Astrocyte (in vitro differentiated cells and primary cell): ENCODE measurements at regions not wholly inside any gene's neighbourhood (a gene's known extent, or its start where the extent isn't known, plus 50 kb on each side); places are given as distances from the start of the nearest gene placed in this dataset.

ENCODE experiments used
- DNase-seq: peaks from one replicate; pipeline ENCODE4 v3.0.0-alpha.2; 2010; ENCODE audit warnings: low read depth
- FAIRE-seq: peaks from 2 replicates; lab custom pipeline; 2011; peaks lifted over from hg19 to GRCh38; lab: Jason Lieb, UNC
- H2AFZ ChIP-seq: 2 replicates; pipeline ENCODE4 v1.6.0; 2012; ENCODE audit warnings: low read depth, low read length, inconsistent platforms
- H3K27ac ChIP-seq: 2 replicates; pipeline ENCODE4 v1.5.1; 2011; ENCODE audit warnings: low read depth, low read length, inconsistent platforms
- H3K27me3 ChIP-seq: 2 replicates; pipeline ENCODE4 v1.6.0; 2011; ENCODE audit warnings: low read length, inconsistent platforms; ENCODE audit not compliant: insufficient read depth
- H3K36me3 ChIP-seq: 2 replicates; pipeline ENCODE4 v1.5.1; 2011; ENCODE audit warnings: low read length, inconsistent platforms; ENCODE audit not compliant: insufficient read depth
- H3K4me1 ChIP-seq: 2 replicates; pipeline ENCODE4 v1.5.1; 2011; ENCODE audit warnings: low read length, inconsistent platforms; ENCODE audit not compliant: insufficient read depth
- H3K4me2 ChIP-seq: 2 replicates; pipeline ENCODE4 v1.6.0; 2012; ENCODE audit warnings: low read length, inconsistent platforms
- H3K4me3 ChIP-seq: 2 replicates; pipeline ENCODE4 v1.5.1; 2011; ENCODE audit warnings: low read depth, mild to moderate bottlenecking, low read length, inconsistent platforms; ENCODE audit not compliant: insufficient read depth
- H3K79me2 ChIP-seq: 2 replicates; pipeline ENCODE4 v1.6.0; 2012; ENCODE audit warnings: mild to moderate bottlenecking, low read length, inconsistent platforms; ENCODE audit not compliant: insufficient read depth
- H3K9ac ChIP-seq: 2 replicates; pipeline ENCODE4 v1.6.0; 2012; ENCODE audit warnings: mild to moderate bottlenecking, low read length, inconsistent platforms
- H3K9me3 ChIP-seq: 2 replicates; pipeline ENCODE4 v1.5.1; 2012; ENCODE audit warnings: low read depth, mild to moderate bottlenecking, low read length, inconsistent platforms; ENCODE audit not compliant: insufficient read depth
- H4K20me1 ChIP-seq: 2 replicates; pipeline ENCODE4 v1.6.0; 2012; ENCODE audit warnings: low read length, inconsistent platforms; ENCODE audit not compliant: insufficient read depth
- H3K27ac Mint-ChIP-seq: one replicate; pipeline ENCODE4 v1.8.0; 2021; ENCODE audit warnings: mild to moderate bottlenecking, mixed read lengths; ENCODE audit not compliant: unreplicated experiment
- H3K27me3 Mint-ChIP-seq: one replicate; pipeline ENCODE4 v1.8.0; 2021; ENCODE audit warnings: low read depth, mixed read lengths; ENCODE audit not compliant: unreplicated experiment
- H3K36me3 Mint-ChIP-seq: one replicate; pipeline ENCODE4 v1.8.0; 2021; ENCODE audit warnings: low read depth, mixed read lengths; ENCODE audit not compliant: unreplicated experiment
- H3K4me1 Mint-ChIP-seq: one replicate; pipeline ENCODE4 v1.8.0; 2021; ENCODE audit warnings: low read depth, mixed read lengths; ENCODE audit not compliant: unreplicated experiment
- H3K4me3 Mint-ChIP-seq: one replicate; pipeline ENCODE4 v1.8.0; 2021; ENCODE audit warnings: mild to moderate bottlenecking, moderate library complexity, mixed read lengths; ENCODE audit not compliant: unreplicated experiment
- H3K9me3 Mint-ChIP-seq: one replicate; pipeline ENCODE4 v1.8.0; 2021; ENCODE audit warnings: mild to moderate bottlenecking, mixed read lengths; ENCODE audit not compliant: unreplicated experiment
- CTCF ChIP-seq: IDR thresholded peaks from 2 replicates; pipeline ENCODE4 v1.5.1; 2011; ENCODE audit warnings: low read depth, mild to moderate bottlenecking, inconsistent platforms, low read length, moderate library complexity; ENCODE audit not compliant: insufficient read depth
- EZH2 ChIP-seq: IDR thresholded peaks from 2 replicates; pipeline ENCODE4 v1.6.1; 2012; ENCODE audit warnings: mild to moderate bottlenecking, low read length, inconsistent platforms; ENCODE audit not compliant: insufficient read depth

DNA sequence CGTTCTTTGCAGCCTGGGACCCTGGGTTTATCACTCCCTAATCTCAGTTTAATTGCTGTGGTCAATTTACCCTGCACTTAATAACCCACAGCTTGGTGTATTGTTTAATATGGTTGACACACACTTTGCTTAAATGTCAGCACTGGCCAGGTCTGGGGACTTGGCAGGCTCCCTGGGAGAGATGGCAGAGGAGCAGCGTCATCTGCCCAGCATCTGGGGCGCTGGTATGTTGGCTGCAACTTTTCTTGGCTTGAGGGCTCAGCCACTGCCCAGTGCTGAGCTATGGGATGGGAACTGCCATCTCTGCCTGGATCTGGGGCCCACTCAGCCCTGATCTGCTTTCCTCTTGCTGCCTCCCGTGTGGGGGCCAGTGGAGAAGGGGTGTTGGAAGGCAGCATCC is 115.7 kb upstream of the IRX3 start:
- Histone ChIP-seq H3K27ac (no peak overlapping the region), H2AFZ (no peak overlapping the region), H3K36me3 (no peaks in the 10 kb centered on the region), H3K4me3 (no peak overlapping the region), H3K9me3 (no peaks in the 10 kb centered on the region), H4K20me1 (no peaks in the 10 kb centered on the region), H3K27me3 (no peaks in the 10 kb centered on the region), H3K79me2 (no peaks in the 10 kb centered on the region), H3K4me1 (peaks cover 9% of the 10 kb centered on the region), H3K9ac (no peak overlapping the region), H3K4me2 (no peak overlapping the region)
- Mint-ChIP-seq H3K27ac (no peak overlapping the region), H3K4me1 (peaks cover 8% of the 10 kb centered on the region), H3K4me3 (no peak overlapping the region), H3K9me3 (peaks cover 4% of the 10 kb centered on the region), H3K27me3 (peaks cover 26% of the 10 kb centered on the region), H3K36me3 (no peaks in the 10 kb centered on the region)
- FAIRE-seq = no peak
- DNase-seq = no peak
- TF ChIP-seq CTCF (no peak), EZH2 (no peak)

DNA sequence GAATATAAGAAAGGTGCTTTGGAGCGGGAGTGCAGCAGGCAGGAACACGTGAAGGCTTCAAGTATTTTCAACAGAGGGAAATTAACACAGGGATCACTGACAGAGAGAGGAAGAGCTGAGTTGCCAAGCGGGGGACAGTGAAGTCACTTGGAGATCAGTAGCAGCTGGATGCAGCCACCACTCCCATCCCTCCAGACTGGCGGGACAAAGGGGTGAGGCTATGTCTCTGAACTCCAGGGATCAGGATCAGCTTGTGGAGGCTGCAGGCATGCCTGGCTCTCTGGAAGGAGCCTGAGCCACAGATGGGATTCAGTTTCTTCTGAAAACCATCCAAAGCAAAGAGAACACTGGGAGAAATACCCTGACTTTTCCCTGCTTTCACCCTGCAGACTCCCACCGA is 113.7 kb upstream of the IRX3 start:
- Histone ChIP-seq H3K9me3 (no peaks in the 10 kb centered on the region), H4K20me1 (no peaks in the 10 kb centered on the region), H2AFZ (no peak overlapping the region), H3K27ac (no peak overlapping the region), H3K79me2 (no peaks in the 10 kb centered on the region), H3K27me3 (no peaks in the 10 kb centered on the region), H3K36me3 (no peaks in the 10 kb centered on the region), H3K9ac (no peak overlapping the region), H3K4me2 (no peak overlapping the region), H3K4me3 (no peak overlapping the region), H3K4me1 (peaks cover 10% of the 10 kb centered on the region)
- H3K4me1 Mint-ChIP-seq = peaks cover 8% of the 10 kb centered on the region
- H3K4me3 Mint-ChIP-seq = no peak overlapping the region
- no peak for FAIRE-seq
- H3K27me3 Mint-ChIP-seq = peaks cover 26% of the 10 kb centered on the region
- no peak for TF ChIP-seq EZH2
- TF ChIP-seq CTCF = no peak
- H3K9me3 Mint-ChIP-seq = peaks cover 4% of the 10 kb centered on the region
- no peak overlapping the region for H3K27ac Mint-ChIP-seq
- DNase-seq = no peak
- no peaks in the 10 kb centered on the region for H3K36me3 Mint-ChIP-seq

GRCh38 chr16:54398986-54399385 is 112.4 kb upstream of the IRX3 start:
- no peak overlapping the region for H3K27ac Mint-ChIP-seq
- H3K27me3 ChIP-seq = no peaks in the 10 kb centered on the region
- H3K4me3 Mint-ChIP-seq = no peak overlapping the region
- peaks cover 26% of the 10 kb centered on the region for H3K27me3 Mint-ChIP-seq
- no peak overlapping the region for H3K9ac ChIP-seq
- H3K27ac ChIP-seq = no peak overlapping the region
- no peaks in the 10 kb centered on the region for H3K9me3 ChIP-seq
- H3K4me2 ChIP-seq = no peak overlapping the region
- TF ChIP-seq EZH2 (no peak), CTCF (no peak)
- peaks cover 10% of the 10 kb centered on the region for H3K4me1 ChIP-seq
- H3K36me3 ChIP-seq = no peaks in the 10 kb centered on the region
- H2AFZ ChIP-seq = no peak overlapping the region
- no peaks in the 10 kb centered on the region for H3K79me2 ChIP-seq
- peaks cover 4% of the 10 kb centered on the region for H3K9me3 Mint-ChIP-seq
- no peaks in the 10 kb centered on the region for H3K36me3 Mint-ChIP-seq
- no peak for DNase-seq
- no peaks in the 10 kb centered on the region for H4K20me1 ChIP-seq
- peaks cover 8% of the 10 kb centered on the region for H3K4me1 Mint-ChIP-seq
- FAIRE-seq = no peak
- H3K4me3 ChIP-seq = no peak overlapping the region
